ENCODE measurements at regions not wholly inside any gene's neighbourhood (a gene's known extent, or its start where the extent isn't known, plus 50 kb on each side); places are given as distances from the start of the nearest gene placed in this dataset.

DNA sequence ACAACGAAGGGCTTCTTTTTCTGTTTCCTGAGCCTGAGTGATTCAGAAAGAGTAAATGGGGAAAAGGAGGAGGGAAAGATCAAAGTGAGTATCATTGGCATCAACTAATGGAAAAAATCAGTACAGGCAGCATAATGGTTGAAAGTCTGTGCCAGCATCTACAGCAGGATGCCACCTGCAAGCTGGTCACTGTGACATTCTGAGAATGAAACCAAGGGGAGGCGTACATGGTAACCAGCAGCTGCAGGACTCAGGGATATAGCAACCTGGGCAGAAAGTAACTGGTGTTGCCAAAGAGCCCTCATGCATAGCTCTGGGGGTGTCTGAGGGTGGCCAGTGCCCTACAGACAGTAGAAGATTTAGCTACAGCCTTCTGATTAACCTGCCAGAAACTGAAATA is 305.9 kb downstream of the BRINP2 start:
- no peak overlapping the region for H3K4me2 ChIP-seq (ENCODE audit: low read length)
- H4K20me1 ChIP-seq (ENCODE audit: control insufficient read depth, insufficient read depth, low read depth, low read length), result no peaks in the 10 kb centered on the region
- no peaks in the 10 kb centered on the region for H3K9me2 ChIP-seq (replicated peaks; ENCODE audit: control insufficient read depth, low read length)
- H3K36me3 ChIP-seq (ENCODE audit: control insufficient read depth, low read length), result no peaks in the 10 kb centered on the region
- no peak overlapping the region for H3K4me3 ChIP-seq (ENCODE audit: low read length)
- H3K79me2 ChIP-seq (ENCODE audit: control insufficient read depth, low read length), result no peaks in the 10 kb centered on the region
- no peak for TF ChIP-seq EZH2phosphoT487 (IDR thresholded peaks at IDR 0.05; ENCODE audit: borderline replicate concordance, low read length)
- no peak overlapping the region for H3K27ac ChIP-seq (ENCODE audit: low read depth, low read length)
- H3F3A ChIP-seq (ENCODE audit: control insufficient read depth, insufficient read depth), result no peaks in the 10 kb centered on the region
- H3K4me1 ChIP-seq (ENCODE audit: control insufficient read depth, low read length), result no peaks in the 10 kb centered on the region
- no peaks in the 10 kb centered on the region for H3K27me3 ChIP-seq (ENCODE audit: control insufficient read depth, low read length)
- H3K9me3 ChIP-seq (ENCODE audit: control insufficient read depth, insufficient read depth, low read length), result no peaks in the 10 kb centered on the region

- H3K79me2 ChIP-seq (ENCODE audit: control insufficient read depth, low read length), result no peaks in the 10 kb centered on the region
- H3F3A ChIP-seq (ENCODE audit: control insufficient read depth, insufficient read depth), result no peaks in the 10 kb centered on the region
- no peaks in the 10 kb centered on the region for H3K27me3 ChIP-seq (ENCODE audit: control insufficient read depth, low read length)
- no peaks in the 10 kb centered on the region for H3K36me3 ChIP-seq (ENCODE audit: control insufficient read depth, low read length)
- H3K9me3 ChIP-seq (ENCODE audit: control insufficient read depth, insufficient read depth, low read length), result no peaks in the 10 kb centered on the region
- no peaks in the 10 kb centered on the region for H4K20me1 ChIP-seq (ENCODE audit: control insufficient read depth, insufficient read depth, low read depth, low read length)
- no peak overlapping the region for H3K4me2 ChIP-seq (ENCODE audit: low read length)
- TF ChIP-seq EZH2phosphoT487 (IDR thresholded peaks at IDR 0.05; ENCODE audit: borderline replicate concordance, low read length), result no peak
- TF ChIP-seq, protein P1, sequence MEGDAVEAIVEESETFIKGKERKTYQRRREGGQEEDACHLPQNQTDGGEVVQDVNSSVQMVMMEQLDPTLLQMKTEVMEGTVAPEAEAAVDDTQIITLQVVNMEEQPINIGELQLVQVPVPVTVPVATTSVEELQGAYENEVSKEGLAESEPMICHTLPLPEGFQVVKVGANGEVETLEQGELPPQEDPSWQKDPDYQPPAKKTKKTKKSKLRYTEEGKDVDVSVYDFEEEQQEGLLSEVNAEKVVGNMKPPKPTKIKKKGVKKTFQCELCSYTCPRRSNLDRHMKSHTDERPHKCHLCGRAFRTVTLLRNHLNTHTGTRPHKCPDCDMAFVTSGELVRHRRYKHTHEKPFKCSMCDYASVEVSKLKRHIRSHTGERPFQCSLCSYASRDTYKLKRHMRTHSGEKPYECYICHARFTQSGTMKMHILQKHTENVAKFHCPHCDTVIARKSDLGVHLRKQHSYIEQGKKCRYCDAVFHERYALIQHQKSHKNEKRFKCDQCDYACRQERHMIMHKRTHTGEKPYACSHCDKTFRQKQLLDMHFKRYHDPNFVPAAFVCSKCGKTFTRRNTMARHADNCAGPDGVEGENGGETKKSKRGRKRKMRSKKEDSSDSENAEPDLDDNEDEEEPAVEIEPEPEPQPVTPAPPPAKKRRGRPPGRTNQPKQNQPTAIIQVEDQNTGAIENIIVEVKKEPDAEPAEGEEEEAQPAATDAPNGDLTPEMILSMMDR (IDR thresholded peaks at IDR 0.05; ENCODE audit: low read depth, low read length, poor library complexity, severe bottlenecking), result no peak
- H3K4me3 ChIP-seq (ENCODE audit: low read length), result no peak overlapping the region
- no peak overlapping the region for H3K27ac ChIP-seq (ENCODE audit: low read depth, low read length)
- no peaks in the 10 kb centered on the region for H3K4me1 ChIP-seq (ENCODE audit: control insufficient read depth, low read length)
- no peaks in the 10 kb centered on the region for H3K9me2 ChIP-seq (replicated peaks; ENCODE audit: control insufficient read depth, low read length)
Observed at GRCh38 chr1:177472567-177472966, 301.8 kb downstream of the BRINP2 start.

DNA sequence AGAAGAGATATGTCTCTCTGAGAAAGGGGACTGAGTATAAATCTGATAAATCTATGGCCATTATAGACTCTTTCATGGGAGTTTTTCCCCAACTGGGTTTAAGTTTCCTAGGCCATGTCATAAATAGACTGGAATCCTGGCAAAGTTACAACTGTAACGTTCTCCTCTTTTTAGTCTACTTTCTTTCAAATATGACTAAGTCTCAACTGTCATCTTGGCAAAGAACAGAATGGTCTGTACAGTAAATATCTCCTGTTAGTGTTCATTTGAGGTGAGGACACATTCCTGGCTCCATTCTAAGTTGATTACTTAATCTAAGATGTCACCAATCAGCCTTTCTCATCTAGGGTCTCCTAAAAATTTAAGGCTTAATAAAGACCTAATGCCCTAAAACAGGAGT is 300.5 kb downstream of the BRINP2 start:
- Histone ChIP-seq H3K79me2 (ENCODE audit: control insufficient read depth, low read length) (no peaks in the 10 kb centered on the region), H3K27me3 (ENCODE audit: control insufficient read depth, low read length) (no peaks in the 10 kb centered on the region), H3K4me1 (ENCODE audit: control insufficient read depth, low read length) (no peaks in the 10 kb centered on the region), H3K36me3 (ENCODE audit: control insufficient read depth, low read length) (no peaks in the 10 kb centered on the region), H3K9me2 (replicated peaks; ENCODE audit: control insufficient read depth, low read length) (no peaks in the 10 kb centered on the region), H3K4me3 (ENCODE audit: low read length) (no peak overlapping the region), H3F3A (ENCODE audit: control insufficient read depth, insufficient read depth) (no peaks in the 10 kb centered on the region), H3K27ac (ENCODE audit: low read depth, low read length) (no peak overlapping the region), H3K9me3 (ENCODE audit: control insufficient read depth, insufficient read depth, low read length) (no peaks in the 10 kb centered on the region), H4K20me1 (ENCODE audit: control insufficient read depth, insufficient read depth, low read depth, low read length) (no peaks in the 10 kb centered on the region), H3K4me2 (ENCODE audit: low read length) (no peak overlapping the region)
- no peak for TF ChIP-seq EZH2phosphoT487 (IDR thresholded peaks at IDR 0.05; ENCODE audit: borderline replicate concordance, low read length)
- TF ChIP-seq, protein P1 (IDR thresholded peaks at IDR 0.05; ENCODE audit: low read depth, low read length, poor library complexity, severe bottlenecking), result no peak

DNA sequence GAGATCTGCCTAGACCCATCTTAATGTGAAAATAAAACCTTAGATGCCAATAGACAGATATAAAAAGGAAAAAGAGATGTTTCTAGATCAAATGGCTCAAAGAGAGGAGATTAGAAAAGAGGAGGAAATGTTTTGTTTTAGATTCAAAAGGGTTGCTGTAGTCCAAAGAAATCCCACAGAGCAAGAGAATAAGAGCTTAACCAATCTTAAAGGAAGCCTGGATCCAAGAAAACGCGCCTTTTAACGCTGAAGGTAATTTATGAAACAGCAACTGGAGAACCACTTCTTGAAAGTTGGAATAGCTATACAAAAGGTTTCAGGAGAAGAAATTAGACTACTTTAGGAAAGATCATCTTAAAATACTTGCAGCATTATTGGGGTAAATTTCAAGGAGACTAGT is 298.8 kb downstream of the BRINP2 start:
- TF ChIP-seq, protein P1 (IDR thresholded peaks at IDR 0.05; ENCODE audit: low read depth, low read length, poor library complexity, severe bottlenecking), result no peak
- no peak for TF ChIP-seq EZH2phosphoT487 (IDR thresholded peaks at IDR 0.05; ENCODE audit: borderline replicate concordance, low read length)
- Histone ChIP-seq H3K36me3 (ENCODE audit: control insufficient read depth, low read length) (no peaks in the 10 kb centered on the region), H4K20me1 (ENCODE audit: control insufficient read depth, insufficient read depth, low read depth, low read length) (no peaks in the 10 kb centered on the region), H3K27me3 (ENCODE audit: control insufficient read depth, low read length) (no peaks in the 10 kb centered on the region), H3K9me2 (replicated peaks; ENCODE audit: control insufficient read depth, low read length) (no peaks in the 10 kb centered on the region), H3K4me2 (ENCODE audit: low read length) (no peak overlapping the region), H3K4me1 (ENCODE audit: control insufficient read depth, low read length) (no peaks in the 10 kb centered on the region), H3K79me2 (ENCODE audit: control insufficient read depth, low read length) (no peaks in the 10 kb centered on the region), H3K9me3 (ENCODE audit: control insufficient read depth, insufficient read depth, low read length) (no peaks in the 10 kb centered on the region), H3K4me3 (ENCODE audit: low read length) (no peak overlapping the region), H3F3A (ENCODE audit: control insufficient read depth, insufficient read depth) (no peaks in the 10 kb centered on the region), H3K27ac (ENCODE audit: low read depth, low read length) (no peak overlapping the region)

Measured in DOHH2 (cell line).